PFSK-1 (cell line): ENCODE measurements at regions not wholly inside any gene's neighbourhood (a gene's known extent, or its start where the extent isn't known, plus 50 kb on each side); places are given as distances from the start of the nearest gene placed in this dataset.

ENCODE experiments used
- FOXP2 ChIP-seq: optimal IDR thresholded peaks from 2 replicates; pipeline ENCODE3; 2011; ENCODE audit warnings: borderline replicate concordance, control low read depth, inconsistent platforms; ENCODE audit not compliant: insufficient read depth; ENCODE audit errors: extremely low read length, extremely low read depth
- POLR2AphosphoS5 ChIP-seq: IDR thresholded peaks from 2 replicates; pipeline ENCODE4 v1.6.1; 2012; ENCODE audit warnings: low read depth, mild to moderate bottlenecking, control low read depth, low read length, moderate library complexity
- REST ChIP-seq, 2 experiments: IDR thresholded peaks; 2 replicates each; pipeline versions ENCODE4 v1.6.1 to v1.8.0; 2011 to 2012; ENCODE audit warnings: low read depth in 2 of 2, low read length in 2 of 2, control low read depth in 1 of 2, inconsistent platforms in 1 of 2, mild to moderate bottlenecking in 1 of 2, moderate library complexity in 1 of 2; ENCODE audit not compliant: insufficient read depth in 1 of 2
- TAF1 ChIP-seq: IDR thresholded peaks from 2 replicates; pipeline ENCODE4 v1.6.1; 2012; ENCODE audit warnings: low read length, control low read depth, borderline replicate concordance; ENCODE audit not compliant: insufficient read depth

GRCh38 chr13:86185636-86186035 lies 386.4 kb upstream of the SLITRK6 start:
- TF ChIP-seq POLR2AphosphoS5 (no peak), TAF1 (no peak), REST (IDR thresholded peaks at IDR 0.05; ENCODE audit: insufficient read depth in 1 of 2, low read depth in 2 of 2, low read length in 2 of 2) (no peak), FOXP2 (no peak)
